HG02852 (cell line): ENCODE measurements at regions not wholly inside any gene's neighbourhood (a gene's known extent, or its start where the extent isn't known, plus 50 kb on each side); places are given as distances from the start of the nearest gene placed in this dataset.
"Not testable (repeated sequence)": the region's sequence is repeated elsewhere in the genome, so short reads cannot be mapped to it uniquely, and the experiment has no call there.

Source experiments
- ATAC-seq: cut with Tn5 transposase; IDR thresholded peaks from one replicate; pipeline ENCODE4 v1.9.1; 2021; ENCODE audit warnings: mild to moderate bottlenecking, moderate library complexity; ENCODE audit not compliant: unreplicated experiment

DNA sequence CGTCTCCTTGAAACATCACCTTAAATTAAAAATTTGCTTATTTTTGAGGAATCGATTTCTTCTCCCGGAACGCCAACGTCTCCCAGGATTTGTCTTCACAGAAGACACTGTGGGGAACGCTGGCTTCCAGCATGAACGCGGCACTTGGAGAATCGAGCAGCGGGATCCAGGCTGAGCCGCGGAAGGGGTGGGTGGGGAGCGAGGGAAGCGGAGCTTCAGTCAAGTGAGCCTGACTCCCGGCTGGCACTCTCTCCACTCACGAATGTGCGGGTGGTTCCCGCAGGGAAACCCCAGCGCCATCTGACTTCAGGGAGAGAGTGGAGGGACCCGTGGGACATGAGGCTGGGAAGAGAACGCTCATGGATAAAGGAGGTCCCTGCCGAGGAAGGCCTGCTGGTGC is 506.0 kb upstream of the TMEM132C start:
- no peak for ATAC-seq

DNA sequence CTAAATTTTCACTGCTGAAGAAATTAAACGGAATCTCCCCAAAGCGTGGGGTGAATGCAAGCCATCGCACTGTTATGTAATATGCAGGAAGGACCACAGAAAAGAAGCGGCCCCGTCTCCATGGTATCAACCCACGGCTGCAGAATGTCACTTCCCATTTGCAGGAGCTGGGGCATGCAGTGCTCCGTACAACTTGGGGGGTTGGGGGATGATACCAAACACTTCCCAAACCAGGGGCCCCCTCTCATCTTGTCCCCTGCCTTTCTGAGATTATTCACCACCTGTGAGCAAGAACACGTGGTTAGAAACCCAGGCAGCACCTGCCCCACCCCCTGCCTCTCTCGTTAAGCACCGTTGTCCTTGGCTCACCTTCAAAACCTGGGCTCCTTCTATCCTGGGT is 505.1 kb upstream of the TMEM132C start:
- ATAC-seq: no peak

DNA sequence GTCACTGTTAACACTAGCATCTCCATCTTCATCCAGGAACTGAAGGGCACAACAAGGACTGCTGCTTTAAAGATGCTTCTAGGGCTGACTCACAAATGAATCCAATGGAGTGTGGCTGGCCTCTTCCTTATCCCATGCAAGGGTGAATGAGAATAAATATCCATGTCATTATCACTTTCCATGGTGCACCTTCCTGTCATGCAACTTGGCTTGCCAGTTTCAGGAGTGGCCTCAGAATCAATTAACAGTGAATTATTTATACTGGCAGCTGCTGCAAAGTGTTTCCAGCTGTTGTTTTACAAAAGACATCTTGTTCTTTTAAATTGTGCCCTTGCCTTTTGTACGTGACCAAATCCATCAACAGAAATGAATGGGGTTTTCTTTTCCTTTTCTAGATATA is 499.3 kb upstream of the TMEM132C start:
- no peak for ATAC-seq

DNA sequence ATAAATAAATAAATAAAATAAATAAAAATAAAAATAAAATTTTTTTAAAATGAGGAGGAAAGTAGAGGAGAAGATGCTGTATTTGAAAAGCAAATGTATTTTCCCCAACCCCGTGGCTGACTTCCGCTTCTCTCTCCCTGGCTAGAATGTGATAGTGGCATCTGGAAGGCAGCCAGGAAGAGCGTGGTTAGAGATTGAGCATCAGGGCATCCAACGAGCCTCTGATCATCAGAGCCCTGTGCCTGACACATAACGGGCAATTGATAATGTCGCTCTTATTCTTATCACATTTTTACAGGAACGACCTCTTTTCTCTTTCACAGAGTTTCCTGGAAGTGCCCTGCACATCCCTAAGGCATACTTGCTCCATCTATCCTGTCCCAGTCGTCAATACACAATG is 496.9 kb upstream of the TMEM132C start:
- no peak for ATAC-seq

DNA sequence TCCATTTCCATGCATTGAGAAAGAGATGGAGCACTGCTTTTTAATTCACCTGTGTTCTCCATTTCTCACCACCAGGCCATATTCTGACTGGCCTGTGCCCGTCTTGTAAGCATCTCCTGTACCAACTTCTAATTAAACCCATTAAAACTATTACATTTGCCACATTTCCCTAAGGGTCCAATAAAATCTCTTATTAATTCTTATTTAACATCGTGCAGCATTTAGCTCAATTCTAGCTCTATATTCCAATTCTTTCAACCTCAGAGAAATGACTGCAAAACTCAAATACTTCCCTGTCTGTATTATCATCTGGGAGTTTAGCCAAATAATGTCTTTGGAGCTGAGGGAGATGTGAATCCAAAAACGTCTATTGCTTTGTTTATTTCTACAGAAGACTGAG is 495.4 kb upstream of the TMEM132C start:
- ATAC-seq: no peak

DNA sequence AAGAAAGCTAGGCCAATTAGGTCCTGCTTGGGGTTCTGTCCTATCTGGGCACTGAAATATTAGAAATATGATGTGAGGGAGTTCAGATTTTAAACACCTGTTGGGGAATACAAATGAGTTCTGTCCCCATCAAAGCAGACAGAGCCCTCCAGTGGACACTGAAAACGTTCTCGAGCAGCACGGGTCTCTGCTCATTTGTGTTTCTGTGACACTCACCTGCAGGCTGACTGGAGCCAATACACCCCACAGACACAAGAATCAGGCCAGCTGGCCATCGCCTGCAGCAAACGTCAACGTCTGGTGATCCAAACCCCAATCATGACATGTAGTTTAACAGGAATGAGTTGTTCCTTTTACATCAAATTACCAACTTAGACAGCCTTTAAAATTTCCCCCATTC is 493.4 kb upstream of the TMEM132C start:
- ATAC-seq: no peak

DNA sequence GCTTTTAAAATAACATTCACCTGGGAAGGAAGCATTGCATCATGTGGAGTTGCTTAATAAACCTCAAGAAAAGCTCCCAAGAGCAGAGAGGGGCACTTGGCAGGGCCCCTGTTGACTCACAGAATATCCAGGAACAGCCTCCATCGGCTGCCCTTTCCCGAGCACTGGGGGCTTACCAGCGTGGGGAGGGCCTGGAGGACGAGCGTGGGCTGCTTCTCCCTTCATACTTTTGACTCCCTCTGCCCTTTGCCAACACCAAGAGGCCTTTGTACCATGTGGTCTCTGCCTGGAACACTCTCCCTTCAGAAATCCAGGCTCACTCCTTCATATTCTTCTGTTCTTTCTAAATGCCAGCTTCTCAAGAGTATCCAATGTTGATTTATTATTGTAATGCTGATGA is 492.1 kb upstream of the TMEM132C start:
- ATAC-seq: no peak

DNA sequence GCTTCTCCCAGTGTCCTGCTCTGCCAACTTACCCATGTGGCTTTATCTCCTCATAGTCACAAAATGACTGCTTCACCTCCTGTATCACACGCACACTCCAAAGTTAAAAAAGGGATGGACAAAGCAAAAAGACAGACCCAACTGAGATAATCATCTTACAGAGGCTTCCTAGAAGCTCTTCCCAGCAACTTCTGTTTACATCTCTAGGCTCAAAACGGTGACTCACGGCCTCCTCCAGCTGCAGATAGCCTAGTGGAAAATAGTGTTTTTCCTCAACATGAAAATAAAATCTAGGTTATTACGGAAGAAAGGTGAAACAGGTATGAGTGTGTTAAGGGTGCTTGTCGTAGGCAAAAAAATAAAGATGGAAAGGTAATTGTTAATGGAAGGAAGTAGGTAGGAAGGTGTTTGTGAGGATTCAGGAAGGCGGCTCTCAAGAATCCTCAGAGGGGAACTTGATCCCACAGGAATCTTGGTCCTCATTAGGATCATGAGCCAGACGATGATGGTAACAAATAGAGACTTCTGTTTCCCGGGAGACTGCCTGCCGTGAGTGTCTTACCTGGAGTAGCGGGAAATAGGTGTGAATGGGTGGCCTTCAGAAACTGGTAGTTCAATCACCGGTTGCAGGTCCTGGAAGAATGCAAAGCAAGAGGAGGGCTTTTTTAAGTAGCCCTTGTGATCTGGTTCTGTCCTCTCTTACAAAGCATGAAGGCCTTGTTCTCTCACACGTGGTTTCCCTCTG is 487.5 kb upstream of the TMEM132C start:
- no peak for ATAC-seq

DNA sequence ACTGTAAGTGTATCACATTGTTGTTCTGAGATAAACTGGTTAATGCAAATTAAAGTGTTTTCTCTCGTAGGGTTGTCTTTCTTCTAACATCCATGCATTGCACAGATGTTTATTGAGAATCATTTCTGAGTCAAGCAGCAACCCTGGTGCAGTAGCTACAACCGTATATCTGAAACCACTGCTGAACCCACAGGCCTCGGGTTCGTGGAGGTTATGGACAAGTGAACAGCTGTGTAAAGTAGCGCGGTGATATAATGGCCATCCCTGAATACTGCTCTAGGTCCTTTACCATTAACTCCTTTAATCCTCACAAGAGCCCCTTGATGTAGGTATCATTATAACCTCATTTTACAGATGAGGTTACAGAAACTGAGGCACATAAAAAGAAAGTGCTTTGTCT is 486.1 kb upstream of the TMEM132C start:
- ATAC-seq: no peak

DNA sequence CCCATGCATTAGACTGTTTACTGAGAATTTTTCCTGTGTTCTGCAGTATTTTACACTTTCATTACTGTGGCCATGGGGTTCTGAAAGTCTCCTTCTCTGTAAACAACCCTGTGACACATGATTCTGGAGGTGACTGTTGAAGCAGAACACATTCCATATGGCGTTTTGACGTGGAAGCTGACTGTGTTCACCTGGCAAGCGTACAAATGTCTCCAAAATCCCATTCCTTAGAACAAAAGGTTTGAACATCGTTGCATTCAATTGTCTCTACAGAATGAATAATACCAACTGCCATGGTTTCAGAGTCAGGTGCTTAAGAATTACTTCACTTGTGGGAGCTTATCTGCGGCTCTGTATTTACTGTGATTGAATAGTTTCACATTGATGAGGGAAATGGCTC is 485.6 kb upstream of the TMEM132C start:
- ATAC-seq: no peak

DNA sequence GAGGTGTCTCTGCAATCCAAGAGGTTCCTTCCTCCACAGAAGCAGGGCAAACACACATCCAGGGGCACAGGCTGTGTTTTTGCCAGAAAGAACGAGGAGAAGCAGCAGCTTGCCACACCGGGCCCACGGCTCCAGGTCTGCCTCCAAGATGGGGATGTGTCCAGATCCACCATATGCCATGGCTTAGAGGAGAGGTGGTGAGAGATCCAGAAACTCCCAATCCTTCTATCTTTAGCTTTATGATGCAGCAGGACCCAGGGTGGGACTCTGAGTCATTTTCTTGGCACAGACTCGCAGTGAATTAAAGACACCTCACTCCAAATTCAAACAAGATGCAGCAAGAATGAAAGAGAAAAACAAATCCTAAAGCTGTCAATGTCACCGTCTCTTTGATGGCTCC is 481.4 kb upstream of the TMEM132C start:
- ATAC-seq: no peak

DNA sequence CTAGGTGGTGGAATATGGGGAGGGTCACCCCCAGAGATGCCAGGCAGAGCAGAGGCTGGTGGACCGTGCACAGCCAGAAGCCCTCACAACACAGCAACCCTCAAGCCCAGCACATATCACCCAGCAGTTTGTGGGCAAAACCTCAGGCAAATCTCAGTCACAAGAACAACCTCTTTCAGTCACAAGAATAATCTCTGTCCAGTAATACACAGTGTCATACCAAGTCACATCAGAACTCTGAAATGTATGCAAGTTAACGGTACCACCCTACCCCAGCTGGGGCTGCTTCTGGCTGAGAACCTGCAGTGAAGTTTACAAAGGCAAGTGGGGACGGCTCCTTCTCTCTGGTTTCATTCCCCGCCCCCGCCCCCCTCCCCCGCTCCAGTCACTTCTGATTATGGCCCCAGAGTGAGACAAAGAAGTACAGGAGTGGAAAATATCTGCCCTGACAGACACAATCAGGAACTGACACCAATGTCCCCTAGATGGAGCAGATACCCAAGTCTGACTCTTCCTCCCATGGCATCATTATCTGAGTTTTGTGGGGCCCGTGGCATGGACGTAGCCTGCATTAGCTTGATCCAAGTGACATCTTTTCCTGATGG is 480.9 kb upstream of the TMEM132C start:
- ATAC-seq: no peak

DNA sequence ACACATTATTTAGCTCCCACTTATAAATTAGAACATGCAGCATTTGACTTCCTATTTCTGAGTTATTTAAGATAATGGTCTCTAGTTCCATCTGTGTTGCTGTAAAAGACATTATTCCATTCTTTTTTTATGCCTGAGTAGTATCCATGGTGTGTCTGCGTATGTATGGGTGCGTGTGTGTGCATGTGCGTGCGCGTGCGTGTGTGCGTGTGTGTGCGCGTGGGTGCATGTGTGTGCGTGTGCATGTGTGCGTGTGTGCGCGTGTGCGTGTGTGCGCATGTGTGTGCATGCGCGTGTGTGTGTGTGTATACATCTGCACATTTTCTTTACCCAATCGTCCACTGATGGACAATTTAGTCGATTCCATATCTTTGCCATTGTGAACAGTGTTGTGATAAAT is 479.4 kb upstream of the TMEM132C start:
- ATAC-seq: no peak

DNA sequence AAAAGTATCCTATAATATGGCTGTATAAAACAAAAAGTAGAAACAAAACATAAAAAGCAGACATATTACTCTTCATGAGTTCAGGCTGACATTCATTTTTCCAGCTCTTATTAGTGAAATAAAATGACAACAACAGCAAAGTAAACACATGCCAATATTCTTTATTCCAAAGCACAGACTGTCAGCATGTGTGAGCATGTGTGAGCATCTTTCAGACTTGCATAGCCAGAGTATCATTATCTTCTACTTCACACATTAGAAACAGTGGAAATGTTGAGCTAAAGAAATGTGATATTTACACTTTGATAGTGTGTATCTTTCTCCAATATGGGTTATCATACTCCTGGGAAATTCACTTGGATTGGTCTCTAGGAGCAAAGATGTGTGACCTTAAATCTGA is 476.6 kb upstream of the TMEM132C start:
- ATAC-seq: no peak

DNA sequence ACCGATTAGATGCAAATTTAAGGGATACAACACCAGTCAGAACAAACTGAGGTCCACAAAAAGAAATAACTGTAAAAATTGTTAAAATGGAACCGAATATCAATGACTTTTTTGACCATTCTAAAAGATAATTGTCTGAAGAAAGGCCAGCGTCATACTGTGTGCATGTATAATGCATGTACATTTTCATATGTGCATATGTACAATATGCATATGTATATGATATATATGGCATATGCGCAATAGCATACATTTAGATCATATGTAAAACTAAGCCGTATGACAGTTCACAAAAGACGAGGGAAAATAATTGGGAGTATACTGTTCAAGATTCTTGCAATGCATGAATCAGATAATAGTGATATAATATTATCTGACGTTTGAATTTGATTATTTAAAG is 475.8 kb upstream of the TMEM132C start:
- no peak for ATAC-seq

DNA sequence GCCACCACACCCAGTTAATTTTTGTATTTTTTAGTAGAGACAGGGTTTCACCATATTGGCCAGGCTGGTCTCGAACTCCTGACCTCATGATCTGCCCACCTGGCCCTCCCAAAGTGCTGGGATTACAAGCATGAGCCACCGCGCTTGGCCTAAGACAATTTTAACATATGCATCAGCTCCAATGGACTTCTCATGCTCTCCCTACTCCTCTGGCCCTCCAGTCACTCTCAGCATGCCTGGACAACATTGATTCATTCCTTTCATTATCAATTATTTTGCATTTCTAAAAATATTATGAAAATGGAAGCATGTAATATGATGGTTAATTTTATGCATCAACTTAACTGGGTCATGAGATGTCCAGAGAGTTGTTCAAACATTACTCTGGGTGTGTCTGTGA is 469.1 kb upstream of the TMEM132C start:
- no peak for ATAC-seq

DNA sequence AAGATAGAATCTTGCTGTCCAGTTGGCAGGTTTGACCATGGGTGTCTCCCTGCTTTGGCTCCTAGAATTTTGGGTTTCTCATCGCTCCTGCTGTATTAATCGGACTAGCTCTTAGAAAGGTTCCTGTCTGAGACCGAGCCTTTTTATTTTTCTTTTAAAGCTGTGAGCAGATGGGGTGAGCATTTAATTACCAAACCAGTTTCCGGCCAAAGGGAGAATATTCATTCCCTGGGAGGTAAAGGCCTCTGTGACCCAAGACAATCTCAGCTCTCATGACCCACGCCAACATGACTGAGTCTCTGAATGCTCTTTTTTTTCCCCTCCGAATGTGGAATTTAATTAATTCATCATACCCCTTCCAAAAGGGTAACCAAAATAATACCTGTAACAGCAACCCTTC is 464.7 kb upstream of the TMEM132C start:
- ATAC-seq: no peak

DNA sequence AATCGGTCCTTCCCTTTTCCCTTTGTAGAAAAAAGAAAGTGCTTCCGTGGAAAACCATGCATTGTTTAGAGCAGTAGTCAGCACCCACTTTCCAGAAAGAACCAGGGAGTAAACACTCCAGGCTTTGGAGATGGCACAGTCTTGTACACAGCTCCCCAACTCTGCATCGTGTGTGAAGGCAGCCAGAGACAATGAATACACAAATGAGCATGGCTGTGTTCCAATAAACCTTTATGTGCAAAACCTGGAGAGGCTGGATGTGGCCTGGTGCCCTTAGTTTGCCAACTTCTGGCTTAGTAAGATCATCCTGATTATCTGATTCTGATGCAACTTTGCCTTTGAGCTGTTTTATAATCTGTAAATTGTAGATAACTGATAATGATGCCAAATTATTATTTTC is 463.4 kb upstream of the TMEM132C start:
- no peak for ATAC-seq

DNA sequence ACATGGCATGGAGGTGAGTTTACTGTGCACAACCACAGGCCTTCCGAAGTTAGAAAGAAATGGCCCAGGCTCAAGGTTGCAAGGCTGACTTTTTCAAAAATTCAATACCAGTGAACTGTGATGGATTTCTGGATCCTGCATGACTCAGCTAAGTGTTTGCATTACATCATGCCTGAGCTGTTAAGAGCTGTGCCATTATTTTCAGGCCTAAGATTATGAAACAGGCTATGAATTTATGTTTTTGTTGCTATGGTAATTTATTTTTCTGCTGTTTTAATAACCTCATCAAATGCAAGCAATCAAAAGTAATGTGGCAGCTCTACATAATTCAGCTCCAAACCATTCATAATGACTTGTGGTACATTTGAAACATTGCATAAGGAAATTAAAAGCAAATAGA is 457.7 kb upstream of the TMEM132C start:
- no peak for ATAC-seq

DNA sequence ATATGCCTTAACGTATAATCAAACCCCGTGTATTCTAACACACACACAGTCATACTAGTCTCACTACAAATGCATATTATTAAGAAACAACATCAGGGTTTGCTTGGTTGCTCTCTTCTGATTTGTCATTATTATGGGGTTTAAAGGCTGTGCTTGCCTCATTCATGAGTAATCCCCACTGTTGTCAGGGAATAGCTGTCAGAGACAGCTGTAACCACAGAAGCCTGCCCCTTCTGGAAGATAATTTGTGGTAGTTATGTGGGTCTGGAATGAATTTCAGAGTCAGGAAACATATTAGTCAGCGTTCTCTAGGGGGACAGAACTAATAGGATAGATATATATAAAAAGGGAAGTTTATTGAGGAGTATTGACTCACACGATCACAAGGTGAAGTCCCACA is 456.9 kb upstream of the TMEM132C start:
- no peak for ATAC-seq

DNA sequence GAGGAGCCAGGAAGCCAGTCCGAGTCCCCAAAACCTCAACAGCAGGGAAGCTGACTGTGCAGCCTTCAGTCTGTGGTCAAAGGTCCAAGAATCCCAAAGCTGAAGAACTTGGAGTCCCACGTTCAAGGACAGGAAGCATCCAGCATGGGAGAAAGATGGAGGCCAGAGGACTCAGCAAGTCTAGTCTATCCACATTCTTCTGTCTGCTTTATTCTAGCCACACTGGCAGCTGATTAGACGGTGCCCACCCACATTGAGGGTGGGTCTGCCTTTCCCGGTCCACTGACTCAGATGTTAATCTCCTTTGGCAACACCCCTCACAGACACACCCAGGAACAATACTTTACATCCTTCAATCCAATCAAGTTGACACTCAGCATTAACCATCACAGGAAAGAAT is 456.5 kb upstream of the TMEM132C start:
- not testable (repeated sequence) for ATAC-seq

DNA sequence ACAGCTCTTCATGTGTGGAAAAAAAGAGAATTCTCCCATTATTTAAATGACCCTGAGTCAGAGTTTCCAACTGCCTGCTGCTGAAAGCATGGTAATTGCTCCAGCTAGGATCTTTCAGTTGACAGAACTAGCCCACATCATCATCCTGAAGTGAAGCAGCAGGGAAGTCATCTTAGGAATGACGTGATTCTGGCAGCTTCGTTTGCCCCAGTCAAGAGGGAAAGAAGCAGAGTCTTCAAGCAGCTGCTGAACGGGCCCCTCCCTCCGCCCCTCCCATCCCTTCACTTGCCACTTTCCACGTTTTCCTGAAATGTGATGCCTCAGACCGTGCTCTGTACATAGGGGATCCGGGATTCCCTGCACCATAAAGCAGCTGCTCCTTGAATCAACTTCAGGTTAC is 455.0 kb upstream of the TMEM132C start:
- no peak for ATAC-seq

DNA sequence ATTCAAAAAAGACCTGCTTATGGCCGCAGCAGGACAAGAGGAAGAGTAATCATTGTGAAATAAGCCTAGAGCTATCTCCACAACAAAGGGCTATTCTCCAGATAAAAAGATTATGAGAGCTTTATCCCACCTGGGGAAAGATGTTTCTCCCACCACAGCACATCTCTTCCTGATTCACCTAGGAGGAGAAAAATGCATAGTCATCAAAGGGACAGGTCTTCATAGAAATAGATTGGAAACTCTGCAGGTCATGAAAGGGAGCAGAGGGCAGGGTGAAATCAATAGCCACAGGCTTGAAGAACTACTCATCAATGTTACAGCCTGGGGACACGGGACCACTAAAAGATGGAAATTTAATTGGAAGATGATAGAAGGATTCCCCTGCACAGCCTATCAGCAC is 453.8 kb upstream of the TMEM132C start:
- no peak for ATAC-seq
